IPS-18a (cell line): ENCODE measurements at regions not wholly inside any gene's neighbourhood (a gene's known extent, or its start where the extent isn't known, plus 50 kb on each side); places are given as distances from the start of the nearest gene placed in this dataset.

ENCODE experiments used
- H3K27ac ChIP-seq: one replicate; pipeline ENCODE4 v1.5.1; 2013; ENCODE audit warnings: low read length
- H3K27me3 ChIP-seq: one replicate; pipeline ENCODE4 v1.6.1; 2013; ENCODE audit warnings: mild to moderate bottlenecking, low read length; ENCODE audit not compliant: control insufficient read depth, insufficient read depth
- H3K36me3 ChIP-seq: one replicate; pipeline ENCODE4 v1.6.1; 2013; ENCODE audit warnings: low read depth, low read length; ENCODE audit not compliant: control insufficient read depth
- H3K4me1 ChIP-seq: one replicate; pipeline ENCODE4 v1.6.1; 2013; ENCODE audit warnings: low read depth, low read length; ENCODE audit not compliant: control insufficient read depth
- H3K4me3 ChIP-seq: one replicate; pipeline ENCODE4 v1.5.1; 2013; ENCODE audit warnings: low read length
- H3K9ac ChIP-seq: one replicate; pipeline ENCODE4 v1.6.1; 2013; ENCODE audit warnings: mild to moderate bottlenecking, low read length, moderate library complexity
- H3K9me3 ChIP-seq: one replicate; pipeline ENCODE4 v1.6.1; 2013; ENCODE audit warnings: low read depth, low read length; ENCODE audit not compliant: control insufficient read depth

- no peaks in the 10 kb centered on the region for H3K9me3 ChIP-seq
- no peaks in the 10 kb centered on the region for H3K36me3 ChIP-seq
- H3K4me3 ChIP-seq = no peak overlapping the region
- no peak overlapping the region for H3K9ac ChIP-seq
- H3K27ac ChIP-seq = no peak overlapping the region
- H3K27me3 ChIP-seq = no peaks in the 10 kb centered on the region
- no peaks in the 10 kb centered on the region for H3K4me1 ChIP-seq
These were observed 126.6 kb upstream of the RAB11FIP2 start for GRCh38 chr10:118173296-118173695.

DNA sequence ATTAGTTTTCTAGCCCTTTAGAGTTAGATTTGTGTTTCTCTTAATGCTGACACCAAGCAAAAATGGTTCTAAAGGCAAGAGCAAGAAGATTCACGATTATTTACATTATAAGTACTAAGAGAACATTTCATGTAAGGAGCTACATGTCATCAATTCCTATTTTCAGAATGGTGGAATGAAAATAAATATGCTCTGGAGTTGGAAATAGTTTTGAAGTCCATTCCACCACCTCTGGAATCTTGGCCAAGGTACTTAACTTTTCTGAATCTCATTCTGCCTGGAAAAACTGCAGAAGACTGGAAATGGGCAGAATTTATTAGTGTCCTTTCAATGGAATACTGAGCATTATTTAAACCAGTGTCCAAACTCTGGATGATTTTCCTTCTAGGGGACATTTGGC is 125.1 kb upstream of the RAB11FIP2 start:
- Histone ChIP-seq H3K4me1 (no peaks in the 10 kb centered on the region), H3K4me3 (no peak overlapping the region), H3K27me3 (no peaks in the 10 kb centered on the region), H3K9ac (no peak overlapping the region), H3K27ac (no peak overlapping the region), H3K9me3 (no peaks in the 10 kb centered on the region), H3K36me3 (no peaks in the 10 kb centered on the region)

GRCh38 chr10:118167056-118167700 is 120.4 kb upstream of the RAB11FIP2 start:
- no peaks in the 10 kb centered on the region for H3K27me3 ChIP-seq
- no peak overlapping the region for H3K9ac ChIP-seq
- no peaks in the 10 kb centered on the region for H3K36me3 ChIP-seq
- no peak overlapping the region for H3K27ac ChIP-seq
- no peaks in the 10 kb centered on the region for H3K9me3 ChIP-seq
- no peaks in the 10 kb centered on the region for H3K4me1 ChIP-seq
- no peak overlapping the region for H3K4me3 ChIP-seq

GRCh38 chr10:118163217-118163616 is 116.5 kb upstream of the RAB11FIP2 start:
- Histone ChIP-seq H3K4me1 (no peaks in the 10 kb centered on the region), H3K9ac (no peak overlapping the region), H3K4me3 (no peak overlapping the region), H3K36me3 (no peaks in the 10 kb centered on the region), H3K27me3 (no peaks in the 10 kb centered on the region), H3K27ac (no peak overlapping the region), H3K9me3 (no peaks in the 10 kb centered on the region)

DNA sequence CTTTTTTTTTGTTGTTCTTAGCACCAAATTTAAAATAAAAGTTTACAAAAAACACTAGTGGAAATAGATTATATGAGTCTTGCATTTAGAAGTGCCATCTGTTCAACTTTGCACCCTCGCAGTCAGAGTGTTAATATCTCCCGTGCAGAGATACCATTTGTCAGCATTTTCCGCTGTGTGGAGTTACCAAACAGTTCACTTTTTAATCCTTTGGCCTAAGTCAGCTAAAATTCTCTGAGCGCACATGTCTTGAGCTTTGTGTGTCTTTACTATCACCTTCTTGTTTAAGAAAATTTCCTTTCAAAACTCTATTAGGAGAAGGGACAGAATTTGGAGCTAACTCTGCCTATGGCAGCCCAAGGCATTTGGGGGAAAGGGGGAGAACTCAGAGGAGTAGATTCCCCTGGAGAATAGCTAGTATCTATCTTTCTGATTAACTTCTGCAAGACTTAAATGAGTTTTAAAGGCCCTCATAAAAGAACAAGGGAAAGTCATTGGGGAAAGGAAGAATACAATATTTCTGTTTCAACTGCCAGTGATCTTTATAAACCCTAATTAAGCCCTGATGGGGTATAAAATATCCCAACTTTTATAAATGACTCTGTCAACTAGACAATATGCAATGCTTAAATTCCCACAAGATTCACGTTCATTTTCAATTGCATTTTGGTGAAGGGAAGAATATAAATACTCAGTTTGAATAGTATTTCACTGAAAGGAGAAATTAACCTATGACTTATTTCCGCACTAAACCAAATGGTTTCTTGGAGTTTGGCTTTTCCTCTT is 114.9 kb upstream of the RAB11FIP2 start:
- Histone ChIP-seq H3K27me3 (no peaks in the 10 kb centered on the region), H3K4me1 (no peaks in the 10 kb centered on the region), H3K27ac (no peak overlapping the region), H3K9ac (no peak overlapping the region), H3K36me3 (no peaks in the 10 kb centered on the region), H3K9me3 (no peaks in the 10 kb centered on the region), H3K4me3 (no peak overlapping the region)

DNA sequence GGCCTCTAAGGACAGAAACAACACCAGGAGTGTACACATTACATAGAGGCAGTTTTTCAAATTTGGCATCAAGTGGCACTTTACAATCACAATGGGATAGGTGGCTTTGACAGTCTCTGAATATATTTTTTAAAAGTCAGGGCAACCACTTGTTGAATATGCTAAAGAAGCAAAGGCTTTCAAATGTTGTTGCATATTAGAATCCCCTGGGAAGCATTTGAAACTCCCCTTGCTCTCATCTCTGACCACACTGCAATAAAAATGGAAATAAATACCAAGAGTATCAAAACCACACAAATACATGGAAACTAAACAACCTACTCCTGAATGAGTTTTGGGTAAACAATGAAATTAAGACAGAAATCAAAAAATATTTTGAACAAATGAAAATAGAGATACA is 106.5 kb upstream of the RAB11FIP2 start:
- Histone ChIP-seq H3K9ac (no peak overlapping the region), H3K4me3 (no peak overlapping the region), H3K27ac (no peak overlapping the region), H3K4me1 (no peaks in the 10 kb centered on the region), H3K36me3 (no peaks in the 10 kb centered on the region), H3K27me3 (no peaks in the 10 kb centered on the region), H3K9me3 (no peaks in the 10 kb centered on the region)

DNA sequence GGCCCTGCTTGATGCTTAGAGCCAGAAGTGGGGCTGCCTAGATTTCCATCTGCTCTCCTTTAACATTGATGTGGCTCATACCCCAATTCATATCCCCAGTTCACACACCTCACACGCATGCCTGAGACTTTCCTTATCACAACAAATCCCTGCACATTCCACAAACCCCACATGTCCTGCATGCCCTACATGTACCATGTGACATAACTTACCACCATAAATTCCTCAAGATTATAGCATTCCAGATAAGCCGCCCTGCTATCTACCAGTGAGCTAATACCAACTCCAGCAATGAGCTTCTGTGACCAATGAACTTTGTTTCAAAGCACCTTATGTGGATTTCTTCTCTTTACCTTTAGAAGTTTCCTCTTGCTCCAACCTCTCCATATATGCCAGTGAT is 104.7 kb upstream of the RAB11FIP2 start:
- H3K27ac ChIP-seq = no peak overlapping the region
- H3K36me3 ChIP-seq = no peaks in the 10 kb centered on the region
- H3K27me3 ChIP-seq = no peaks in the 10 kb centered on the region
- H3K4me1 ChIP-seq = no peaks in the 10 kb centered on the region
- H3K4me3 ChIP-seq = no peak overlapping the region
- no peak overlapping the region for H3K9ac ChIP-seq
- no peaks in the 10 kb centered on the region for H3K9me3 ChIP-seq

DNA sequence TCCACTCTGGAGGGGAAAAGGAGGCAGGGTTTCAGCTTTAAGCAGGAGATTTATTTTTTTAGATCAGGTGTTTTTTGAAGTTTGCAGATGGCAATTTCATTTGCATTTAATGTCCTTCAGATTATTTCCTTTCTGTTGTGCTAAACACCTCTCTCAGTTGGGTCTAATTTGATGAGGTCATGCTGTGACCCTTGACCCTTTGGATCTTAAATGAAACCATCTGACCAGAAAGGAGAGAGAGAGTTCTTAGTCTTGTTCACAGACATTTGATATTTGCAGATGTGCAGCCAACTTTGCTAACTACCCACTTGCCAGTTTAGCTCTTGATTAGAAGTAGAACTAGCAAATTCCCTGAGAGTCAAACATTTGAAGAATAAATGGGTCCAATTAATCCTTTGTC is 101.5 kb upstream of the RAB11FIP2 start:
- no peak overlapping the region for H3K9ac ChIP-seq
- H3K4me1 ChIP-seq = no peaks in the 10 kb centered on the region
- no peaks in the 10 kb centered on the region for H3K36me3 ChIP-seq
- no peak overlapping the region for H3K27ac ChIP-seq
- no peaks in the 10 kb centered on the region for H3K9me3 ChIP-seq
- no peak overlapping the region for H3K4me3 ChIP-seq
- no peaks in the 10 kb centered on the region for H3K27me3 ChIP-seq

- H3K9me3 ChIP-seq = no peaks in the 10 kb centered on the region
- no peak overlapping the region for H3K27ac ChIP-seq
- H3K27me3 ChIP-seq = no peaks in the 10 kb centered on the region
- no peaks in the 10 kb centered on the region for H3K36me3 ChIP-seq
- H3K4me1 ChIP-seq = no peaks in the 10 kb centered on the region
- no peak overlapping the region for H3K4me3 ChIP-seq
- H3K9ac ChIP-seq = no peak overlapping the region
These were observed 98.5 kb upstream of the RAB11FIP2 start for GRCh38 chr10:118145256-118145655.

GRCh38 chr10:118141471-118141870 is 94.7 kb upstream of the RAB11FIP2 start:
- H3K9me3 ChIP-seq = no peaks in the 10 kb centered on the region
- H3K27ac ChIP-seq = no peak overlapping the region
- H3K9ac ChIP-seq = no peak overlapping the region
- H3K27me3 ChIP-seq = no peaks in the 10 kb centered on the region
- H3K4me1 ChIP-seq = no peaks in the 10 kb centered on the region
- no peaks in the 10 kb centered on the region for H3K36me3 ChIP-seq
- H3K4me3 ChIP-seq = no peak overlapping the region

DNA sequence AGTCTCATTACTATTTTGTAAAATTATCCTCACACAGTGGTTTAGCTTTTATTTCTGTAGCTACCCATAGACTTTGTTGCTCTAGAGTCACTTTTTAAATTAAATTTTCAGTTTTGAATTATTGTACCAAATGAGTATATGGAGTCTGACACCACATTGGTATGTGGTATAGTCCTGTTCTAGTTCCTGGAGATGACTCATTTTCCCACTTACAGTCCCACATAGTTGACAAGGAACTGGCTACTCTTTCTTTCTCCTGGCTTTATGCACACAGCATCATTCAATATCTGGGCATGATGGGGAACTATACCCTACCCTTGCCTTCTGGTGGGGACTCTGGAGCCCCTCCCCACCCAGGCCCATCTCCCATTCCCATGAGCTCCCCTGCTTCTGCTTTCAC is 92.6 kb upstream of the RAB11FIP2 start:
- H3K27ac ChIP-seq = no peak overlapping the region
- H3K9ac ChIP-seq = no peak overlapping the region
- no peaks in the 10 kb centered on the region for H3K4me1 ChIP-seq

DNA sequence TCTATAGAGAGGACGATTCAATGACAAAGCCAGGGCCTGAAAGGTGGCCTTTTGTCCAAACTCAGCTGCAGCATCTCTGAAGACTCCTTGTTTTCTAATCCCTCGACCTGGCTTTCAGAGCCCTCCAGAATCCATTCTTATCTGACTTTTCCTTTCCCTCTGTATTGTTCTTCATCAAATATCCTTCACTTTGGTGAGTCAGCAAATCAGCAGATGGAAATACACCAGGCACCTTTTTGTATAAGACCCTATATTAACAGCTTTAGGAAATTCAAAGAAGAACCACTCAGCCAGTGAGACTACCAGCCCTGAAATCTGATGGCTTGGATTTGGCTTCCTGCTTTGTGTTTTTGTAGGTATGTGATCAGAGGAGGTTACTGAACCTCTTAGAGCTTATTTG is 81.9 kb upstream of the RAB11FIP2 start:
- Histone ChIP-seq H3K27me3 (no peaks in the 10 kb centered on the region), H3K9me3 (no peaks in the 10 kb centered on the region), H3K4me3 (no peak overlapping the region), H3K9ac (no peak overlapping the region), H3K36me3 (no peaks in the 10 kb centered on the region), H3K27ac (no peak overlapping the region), H3K4me1 (no peaks in the 10 kb centered on the region)

More for the DNA sequence above, 92.6 kb upstream of the RAB11FIP2 start:
- Histone ChIP-seq H3K27me3 (no peaks in the 10 kb centered on the region), H3K36me3 (no peaks in the 10 kb centered on the region), H3K9me3 (no peaks in the 10 kb centered on the region), H3K4me3 (no peak overlapping the region)
